LNCaP clone FGC (cell line): ENCODE measurements at regions not wholly inside any gene's neighbourhood (a gene's known extent, or its start where the extent isn't known, plus 50 kb on each side); places are given as distances from the start of the nearest gene placed in this dataset.
"Not testable (repeated sequence)": the region's sequence is repeated elsewhere in the genome, so short reads cannot be mapped to it uniquely, and the experiment has no call there.

Experiments
- DNase-seq: peaks from one replicate; pipeline ENCODE4 v3.0.0-alpha.2; 2011; ENCODE audit warnings: low read depth
- H3K4me3 ChIP-seq: 2 replicates; pipeline ENCODE4 v1.5.1; 2011; ENCODE audit warnings: mild to moderate bottlenecking, low read depth, low read length, control low read depth
- TF ChIP-seq, protein P1 (sequence below): IDR thresholded peaks from 2 replicates; pipeline ENCODE4 v1.5.1; 2012; ENCODE audit warnings: mild to moderate bottlenecking; ENCODE audit not compliant: control insufficient read depth, insufficient read depth; ENCODE audit errors: extremely low read depth

- H3K4me3 ChIP-seq, result no peak overlapping the region
- TF ChIP-seq, protein P1, sequence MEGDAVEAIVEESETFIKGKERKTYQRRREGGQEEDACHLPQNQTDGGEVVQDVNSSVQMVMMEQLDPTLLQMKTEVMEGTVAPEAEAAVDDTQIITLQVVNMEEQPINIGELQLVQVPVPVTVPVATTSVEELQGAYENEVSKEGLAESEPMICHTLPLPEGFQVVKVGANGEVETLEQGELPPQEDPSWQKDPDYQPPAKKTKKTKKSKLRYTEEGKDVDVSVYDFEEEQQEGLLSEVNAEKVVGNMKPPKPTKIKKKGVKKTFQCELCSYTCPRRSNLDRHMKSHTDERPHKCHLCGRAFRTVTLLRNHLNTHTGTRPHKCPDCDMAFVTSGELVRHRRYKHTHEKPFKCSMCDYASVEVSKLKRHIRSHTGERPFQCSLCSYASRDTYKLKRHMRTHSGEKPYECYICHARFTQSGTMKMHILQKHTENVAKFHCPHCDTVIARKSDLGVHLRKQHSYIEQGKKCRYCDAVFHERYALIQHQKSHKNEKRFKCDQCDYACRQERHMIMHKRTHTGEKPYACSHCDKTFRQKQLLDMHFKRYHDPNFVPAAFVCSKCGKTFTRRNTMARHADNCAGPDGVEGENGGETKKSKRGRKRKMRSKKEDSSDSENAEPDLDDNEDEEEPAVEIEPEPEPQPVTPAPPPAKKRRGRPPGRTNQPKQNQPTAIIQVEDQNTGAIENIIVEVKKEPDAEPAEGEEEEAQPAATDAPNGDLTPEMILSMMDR, result no peak
- DNase-seq, result no peak
These were observed 111.5 kb downstream of the PSAT1 start for GRCh38 chr9:78408388-78408787.

DNA sequence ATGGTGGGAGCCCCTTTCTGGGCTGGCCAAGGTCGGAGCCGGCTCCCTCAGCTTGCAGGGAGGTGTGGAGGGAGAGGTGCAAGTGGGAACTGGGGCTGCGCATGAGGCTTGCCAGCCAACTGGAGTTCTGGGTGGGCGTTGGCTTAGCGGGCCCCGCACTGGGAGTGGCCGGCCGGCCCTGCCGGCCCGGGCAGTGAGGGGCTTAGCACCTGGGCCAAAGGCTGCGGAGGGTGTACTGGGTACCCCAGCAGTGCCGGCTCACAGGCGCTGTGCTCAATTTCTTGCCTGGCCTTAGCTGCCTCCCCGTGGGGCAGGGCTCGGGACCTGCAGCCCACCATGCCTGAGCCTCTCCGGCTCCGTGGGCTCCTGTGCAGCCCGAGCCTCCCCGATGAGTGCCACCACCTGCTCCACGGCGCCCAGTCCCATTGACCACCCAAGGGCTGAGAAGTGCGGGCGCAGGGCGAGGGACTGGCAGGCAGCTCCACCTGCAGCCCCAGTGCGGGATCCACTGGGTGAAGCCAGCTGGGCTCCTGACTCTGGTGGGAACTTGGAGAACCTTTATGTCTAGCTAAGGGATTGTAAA is 113.1 kb downstream of the PSAT1 start:
- H3K4me3 ChIP-seq, DNase-seq: not testable (repeated sequence)

DNA sequence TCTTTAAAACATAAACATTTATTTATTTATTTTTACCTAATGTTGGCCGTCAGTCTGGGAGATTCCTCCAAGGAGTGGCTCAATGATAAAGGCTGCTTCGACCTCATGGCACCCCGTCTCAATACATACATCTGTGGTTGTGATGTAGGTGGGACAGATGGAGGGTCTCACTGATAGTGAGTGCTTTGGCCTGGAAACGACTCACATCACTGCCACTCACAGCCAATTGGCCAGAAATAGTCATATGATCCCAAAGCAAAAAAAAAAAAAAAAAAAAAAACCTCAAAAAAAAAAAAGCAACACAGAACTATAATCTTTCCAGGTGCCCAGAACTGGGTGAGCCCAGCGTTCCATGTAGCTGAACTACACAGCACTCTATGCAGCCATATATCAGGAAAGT is 125.4 kb downstream of the PSAT1 start:
- no peak for DNase-seq
- TF ChIP-seq, protein P1, result no peak
- H3K4me3 ChIP-seq, result no peak overlapping the region

GRCh38 chr9:78424299-78424698 is 127.4 kb downstream of the PSAT1 start:
- DNase-seq, result no peak
- TF ChIP-seq, protein P1, result no peak
- H3K4me3 ChIP-seq, result no peak overlapping the region

DNA sequence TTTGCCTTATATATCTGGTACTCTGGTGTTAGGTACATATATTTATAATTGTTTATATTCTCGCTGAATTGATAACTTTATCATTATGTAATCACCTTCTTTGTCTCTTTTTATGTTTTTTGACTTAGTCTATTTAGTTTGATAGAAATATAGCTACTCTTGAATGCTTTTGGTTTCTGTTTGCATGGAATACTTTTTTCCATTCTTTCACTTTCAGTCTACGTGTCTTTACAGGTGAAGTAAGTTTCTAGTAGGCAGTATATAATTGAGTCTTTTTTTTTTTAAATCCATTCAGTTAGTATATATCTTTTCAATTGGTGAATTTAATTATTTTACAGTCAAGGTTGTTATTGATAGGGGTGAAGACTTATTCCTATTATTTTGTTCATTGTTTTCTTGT is 131.7 kb downstream of the PSAT1 start:
- H3K4me3 ChIP-seq, result no peak overlapping the region
- TF ChIP-seq, protein P1, result no peak
- no peak for DNase-seq

GRCh38 chr9:78430387-78430786 is 133.5 kb downstream of the PSAT1 start:
- no peak for DNase-seq
- TF ChIP-seq, protein P1, result no peak

DNA sequence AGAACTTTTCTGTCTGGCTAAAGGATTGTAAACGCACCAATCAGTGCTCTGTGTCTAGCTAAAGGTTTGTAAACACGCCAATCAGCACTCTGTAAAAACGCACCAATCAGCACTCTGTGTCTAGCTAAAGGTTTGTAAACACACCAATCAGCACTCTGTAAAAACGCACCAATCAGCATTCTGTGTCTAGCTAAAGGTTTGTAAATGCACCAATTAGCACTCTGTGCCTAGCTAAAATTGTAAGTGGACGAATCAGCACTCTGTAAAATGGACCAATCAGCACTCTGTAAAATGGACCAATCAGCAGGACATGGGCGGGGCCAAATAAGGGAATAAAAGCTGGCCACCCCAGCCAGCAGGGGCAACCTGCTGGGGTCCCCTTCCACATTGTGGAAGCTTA is 134.1 kb downstream of the PSAT1 start:
- not testable (repeated sequence) for H3K4me3 ChIP-seq, DNase-seq

More at GRCh38 chr9:78430387-78430786, 133.5 kb downstream of the PSAT1 start:
- H3K4me3 ChIP-seq, result no peak overlapping the region

DNA sequence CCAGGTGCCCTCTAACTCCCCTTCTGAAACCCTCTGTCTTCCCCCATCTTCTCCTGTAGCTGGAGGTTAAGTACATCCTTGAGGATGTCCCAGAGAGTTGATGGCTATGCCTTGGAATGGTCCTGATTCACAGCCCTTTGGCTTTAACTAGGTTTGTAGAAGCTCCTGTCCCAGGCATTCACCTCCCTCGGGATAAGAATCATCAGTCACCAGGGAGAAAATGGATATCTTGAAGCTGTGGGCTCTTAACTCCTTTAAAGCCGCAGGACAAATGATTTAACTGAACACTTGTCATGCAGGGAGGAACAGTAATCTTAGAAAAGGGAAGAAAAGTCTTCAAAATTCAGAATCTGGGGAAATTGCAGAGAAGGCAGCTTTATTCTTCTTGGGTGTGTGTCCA is 139.9 kb downstream of the PSAT1 start:
- TF ChIP-seq, protein P1, result no peak
- no peak for DNase-seq
- H3K4me3 ChIP-seq, result no peak overlapping the region
